ENCODE measurements at regions not wholly inside any gene's neighbourhood (a gene's known extent, or its start where the extent isn't known, plus 50 kb on each side); places are given as distances from the start of the nearest gene placed in this dataset.

DNA sequence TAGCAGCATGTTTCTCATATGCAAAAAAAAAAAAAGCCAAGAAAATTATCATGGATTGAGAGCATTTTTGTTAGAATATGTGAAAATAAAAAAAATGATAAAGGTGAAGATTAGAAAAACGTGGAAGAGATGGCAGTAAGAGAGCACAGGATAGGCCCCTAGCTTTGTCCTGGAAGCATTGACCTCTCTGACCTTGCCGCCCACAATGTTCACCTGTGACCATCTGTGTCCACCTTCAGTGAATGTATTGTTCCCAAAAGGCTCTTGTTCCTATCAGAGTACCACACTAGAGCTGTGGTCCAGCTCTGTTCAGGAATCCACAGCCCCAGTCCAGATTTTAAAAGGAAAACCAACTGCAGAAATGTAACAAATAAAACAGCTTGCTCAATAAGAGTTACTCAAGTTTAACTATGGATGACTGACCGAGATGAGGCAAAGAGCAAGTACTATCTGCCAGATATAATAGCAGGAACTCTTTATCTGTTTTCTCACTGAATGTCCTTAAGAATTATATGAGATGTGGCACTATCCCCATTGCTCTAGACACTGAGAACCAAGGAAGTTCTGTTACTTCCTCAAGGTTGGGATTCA, 287.7 kb upstream of the STXBP5 start:
- no peak overlapping the region for H3K4me3 ChIP-seq (ENCODE audit: low read depth, low read length)
- DNase-seq (ENCODE audit: low read depth), result no peak
- TF ChIP-seq, protein P1, sequence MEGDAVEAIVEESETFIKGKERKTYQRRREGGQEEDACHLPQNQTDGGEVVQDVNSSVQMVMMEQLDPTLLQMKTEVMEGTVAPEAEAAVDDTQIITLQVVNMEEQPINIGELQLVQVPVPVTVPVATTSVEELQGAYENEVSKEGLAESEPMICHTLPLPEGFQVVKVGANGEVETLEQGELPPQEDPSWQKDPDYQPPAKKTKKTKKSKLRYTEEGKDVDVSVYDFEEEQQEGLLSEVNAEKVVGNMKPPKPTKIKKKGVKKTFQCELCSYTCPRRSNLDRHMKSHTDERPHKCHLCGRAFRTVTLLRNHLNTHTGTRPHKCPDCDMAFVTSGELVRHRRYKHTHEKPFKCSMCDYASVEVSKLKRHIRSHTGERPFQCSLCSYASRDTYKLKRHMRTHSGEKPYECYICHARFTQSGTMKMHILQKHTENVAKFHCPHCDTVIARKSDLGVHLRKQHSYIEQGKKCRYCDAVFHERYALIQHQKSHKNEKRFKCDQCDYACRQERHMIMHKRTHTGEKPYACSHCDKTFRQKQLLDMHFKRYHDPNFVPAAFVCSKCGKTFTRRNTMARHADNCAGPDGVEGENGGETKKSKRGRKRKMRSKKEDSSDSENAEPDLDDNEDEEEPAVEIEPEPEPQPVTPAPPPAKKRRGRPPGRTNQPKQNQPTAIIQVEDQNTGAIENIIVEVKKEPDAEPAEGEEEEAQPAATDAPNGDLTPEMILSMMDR (IDR thresholded peaks at IDR 0.05; ENCODE audit: low read depth, low read length, missing control alignments), result no peak
- in situ Hi-C loops (cut with HindIII; ENCODE audit: low sequenced_read_pairs), result no loop called here

DNA sequence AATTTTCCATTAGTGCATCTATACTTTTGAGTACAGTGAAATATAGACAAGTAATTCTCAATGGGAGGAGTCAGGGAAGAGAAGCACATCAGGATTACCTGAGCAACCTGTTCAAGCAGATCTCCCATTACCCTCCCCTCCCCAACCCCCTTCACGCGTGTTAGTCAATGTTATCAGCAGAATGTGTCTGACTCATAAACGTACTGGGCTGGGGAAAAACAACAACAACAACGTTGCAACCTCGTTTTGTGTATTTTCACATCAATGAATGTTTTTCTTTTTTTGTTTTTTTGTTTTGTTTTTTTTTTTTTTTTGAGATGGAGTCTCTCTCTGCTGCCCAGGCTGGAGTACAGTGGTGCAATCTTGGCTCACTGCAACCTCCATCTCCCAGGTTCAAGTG, 287.0 kb upstream of the STXBP5 start:
- DNase-seq (ENCODE audit: low read depth), result no peak
- TF ChIP-seq, protein P1 (IDR thresholded peaks at IDR 0.05; ENCODE audit: low read depth, low read length, missing control alignments), result no peak
- no peak overlapping the region for H3K4me3 ChIP-seq (ENCODE audit: low read depth, low read length)
- in situ Hi-C loops (cut with HindIII; ENCODE audit: low sequenced_read_pairs), result no loop called here

DNA sequence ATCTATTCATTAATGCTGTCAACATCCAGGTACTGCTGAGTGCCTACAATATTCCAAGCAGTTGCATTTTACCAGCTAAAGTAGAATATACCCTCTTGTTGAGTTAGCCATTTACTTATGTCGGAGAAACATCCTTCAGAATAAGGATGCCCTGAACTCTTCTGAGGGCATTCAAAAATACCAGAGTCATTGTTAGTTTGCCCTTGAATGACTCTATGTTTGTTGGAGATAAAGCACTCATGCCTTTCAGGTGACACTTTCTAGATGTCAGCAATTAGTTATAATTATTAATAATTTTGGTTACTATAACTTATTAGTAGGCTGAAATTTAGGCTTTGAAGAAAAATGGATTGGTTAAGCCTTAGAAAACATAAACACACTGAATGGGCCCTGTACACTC, 286.2 kb upstream of the STXBP5 start:
- TF ChIP-seq, protein P1 (IDR thresholded peaks at IDR 0.05; ENCODE audit: low read depth, low read length, missing control alignments), result no peak
- no peak for DNase-seq (ENCODE audit: low read depth)
- H3K4me3 ChIP-seq (ENCODE audit: low read depth, low read length), result no peak overlapping the region
- in situ Hi-C loops (cut with HindIII; ENCODE audit: low sequenced_read_pairs), result no loop called here

DNA sequence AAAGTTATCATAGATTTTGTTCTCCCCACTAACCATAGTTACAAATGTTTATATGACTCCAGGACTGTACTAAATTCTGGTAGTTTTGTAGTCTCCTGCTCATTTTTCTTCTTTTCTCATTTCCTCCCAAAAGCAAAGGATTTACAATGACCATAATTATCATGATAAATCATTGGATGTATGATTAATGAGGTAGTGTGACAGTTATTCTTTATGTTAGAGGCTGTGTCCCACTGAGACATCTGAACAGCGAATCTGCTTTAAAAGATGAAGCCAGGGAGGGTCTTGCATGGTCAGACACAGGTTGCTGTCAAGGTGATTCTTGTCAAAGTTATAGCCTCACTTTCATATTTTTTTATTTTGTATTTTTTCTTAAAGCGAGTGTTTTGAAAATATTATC, 285.2 kb upstream of the STXBP5 start:
- H3K4me3 ChIP-seq (ENCODE audit: low read depth, low read length), result no peak overlapping the region
- in situ Hi-C loops (cut with HindIII; ENCODE audit: low sequenced_read_pairs), result no loop called here
- TF ChIP-seq, protein P1 (IDR thresholded peaks at IDR 0.05; ENCODE audit: low read depth, low read length, missing control alignments), result no peak
- DNase-seq (ENCODE audit: low read depth), result no peak

DNA sequence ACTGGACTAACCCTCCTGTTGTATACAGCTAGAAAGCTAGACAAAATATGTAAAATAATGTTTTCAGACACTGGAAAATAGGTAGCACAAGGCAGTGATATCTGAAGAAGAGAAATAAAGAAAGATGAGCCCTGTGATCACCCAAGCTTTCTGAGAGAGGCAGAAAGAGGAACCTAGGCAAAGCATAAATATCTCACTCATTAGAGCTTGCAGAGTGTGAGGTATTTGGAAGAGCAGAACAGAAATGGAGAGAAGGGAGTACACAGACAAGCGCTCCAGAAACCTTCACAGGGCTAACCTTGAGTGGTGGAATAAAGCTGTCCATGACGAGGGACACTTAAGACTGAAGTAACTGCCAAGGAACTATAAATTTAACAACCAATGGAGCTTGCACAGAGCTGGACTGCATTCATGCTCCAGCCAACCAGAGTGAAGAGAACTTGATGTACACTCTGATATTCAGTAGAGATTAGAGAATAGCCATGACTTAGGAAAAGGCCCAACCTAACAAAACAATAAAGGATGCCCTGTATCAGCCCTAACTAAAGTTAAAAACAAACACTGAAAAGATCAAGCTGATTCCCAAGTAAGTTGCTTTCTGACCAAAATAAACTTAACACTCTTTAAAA, 280.9 kb upstream of the STXBP5 start:
- DNase-seq (ENCODE audit: low read depth), result no peak
- TF ChIP-seq, protein P1 (IDR thresholded peaks at IDR 0.05; ENCODE audit: low read depth, low read length, missing control alignments), result no peak
- H3K4me3 ChIP-seq (ENCODE audit: low read depth, low read length), result no peak overlapping the region
- in situ Hi-C loops (cut with HindIII; ENCODE audit: low sequenced_read_pairs), result no loop called here

DNA sequence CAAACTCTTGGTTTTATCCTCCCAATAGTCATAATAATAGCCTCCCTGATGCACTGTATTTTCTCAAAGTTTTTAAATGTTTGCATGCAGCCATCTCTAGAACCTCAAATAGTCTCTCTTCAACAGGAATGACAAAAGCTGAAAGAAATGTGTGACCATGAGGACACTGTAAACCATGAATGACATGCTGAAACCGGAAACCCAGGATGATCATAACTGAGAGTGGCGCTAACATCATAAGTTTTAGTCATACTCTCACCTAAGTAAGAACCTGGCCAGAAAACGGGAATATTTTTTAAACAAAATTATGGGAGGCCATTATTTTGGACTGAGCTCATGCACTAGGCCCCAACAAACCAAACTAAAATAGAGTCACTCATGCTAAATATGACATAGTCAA, 278.4 kb upstream of the STXBP5 start:
- in situ Hi-C loops (cut with HindIII; ENCODE audit: low sequenced_read_pairs), result no loop called here
- no peak for DNase-seq (ENCODE audit: low read depth)
- TF ChIP-seq, protein P1 (IDR thresholded peaks at IDR 0.05; ENCODE audit: low read depth, low read length, missing control alignments), result no peak
- no peak overlapping the region for H3K4me3 ChIP-seq (ENCODE audit: low read depth, low read length)

Data from astrocyte of the cerebellum (primary cell).